GM18873 (cell line): ENCODE measurements at regions not wholly inside any gene's neighbourhood (a gene's known extent, or its start where the extent isn't known, plus 50 kb on each side); places are given as distances from the start of the nearest gene placed in this dataset.
"Not testable (repeated sequence)": the region's sequence is repeated elsewhere in the genome, so short reads cannot be mapped to it uniquely, and the experiment has no call there.

Experiments
- ATAC-seq: cut with Tn5 transposase; IDR thresholded peaks from one replicate; pipeline ENCODE4 v1.9.1; 2021; ENCODE audit warnings: mild to moderate bottlenecking, moderate library complexity, moderate number of reproducible peaks; ENCODE audit not compliant: unreplicated experiment, low FRiP score

- no peak for ATAC-seq
Observed at GRCh38 chr6:156425359-156426020, 351.7 kb upstream of the ARID1B start.

- no peak for ATAC-seq
Observed at GRCh38 chr6:156423829-156424228, 353.3 kb upstream of the ARID1B start.

GRCh38 chr6:156423075-156423474 is 354.1 kb upstream of the ARID1B start:
- no peak for ATAC-seq

- no peak for ATAC-seq
Observed at GRCh38 chr6:156421933-156422332, 355.2 kb upstream of the ARID1B start.

- not testable (repeated sequence) for ATAC-seq
Observed at GRCh38 chr6:156421301-156421700, 355.9 kb upstream of the ARID1B start.

GRCh38 chr6:156420172-156420993 is 356.8 kb upstream of the ARID1B start:
- no peak for ATAC-seq

GRCh38 chr6:156419594-156419993 is 357.6 kb upstream of the ARID1B start:
- no peak for ATAC-seq

- no peak for ATAC-seq
Observed at GRCh38 chr6:156418253-156418652, 358.9 kb upstream of the ARID1B start.

- no peak for ATAC-seq
Observed at GRCh38 chr6:156416391-156416790, 360.8 kb upstream of the ARID1B start.

GRCh38 chr6:156413154-156413553 is 364.0 kb upstream of the ARID1B start:
- no peak for ATAC-seq

- ATAC-seq = no peak
Observed at GRCh38 chr6:156410649-156411048, 366.5 kb upstream of the ARID1B start.

GRCh38 chr6:156408655-156409054 is 368.5 kb upstream of the ARID1B start:
- no peak for ATAC-seq

- ATAC-seq = no peak
Observed at GRCh38 chr6:156407334-156407733, 369.8 kb upstream of the ARID1B start.

GRCh38 chr6:156406688-156407087 is 370.5 kb upstream of the ARID1B start:
- no peak for ATAC-seq

- no peak for ATAC-seq
Observed at GRCh38 chr6:156406099-156406498, 371.1 kb upstream of the ARID1B start.

- ATAC-seq = no peak
Observed at GRCh38 chr6:156402628-156403027, 374.6 kb upstream of the ARID1B start.

GRCh38 chr6:156402227-156402626 is 375.0 kb upstream of the ARID1B start:
- no peak for ATAC-seq

GRCh38 chr6:156400487-156400886 is 376.7 kb upstream of the ARID1B start:
- ATAC-seq = no peak

GRCh38 chr6:156398966-156399365 is 378.2 kb upstream of the ARID1B start:
- no peak for ATAC-seq

- no peak for ATAC-seq
Observed at GRCh38 chr6:156398371-156398770, 378.8 kb upstream of the ARID1B start.

- ATAC-seq = no peak
Observed at GRCh38 chr6:156396791-156397418, 380.3 kb upstream of the ARID1B start.
